Astrocyte of the spinal cord (primary cell): ENCODE measurements at regions not wholly inside any gene's neighbourhood (a gene's known extent, or its start where the extent isn't known, plus 50 kb on each side); places are given as distances from the start of the nearest gene placed in this dataset.
A peak's percentile ranks its signal among the peaks of the same experiment; 100 is the strongest.

Experiments used
- DNase-seq: peaks from one replicate; pipeline ENCODE4 v3.0.0; 2011; ENCODE audit warnings: low read depth, low spot score
- H3K4me3 ChIP-seq: 2 replicates; pipeline ENCODE4 v1.5.1; 2011; ENCODE audit warnings: low read depth, mild to moderate bottlenecking, low read length, moderate library complexity
- in situ Hi-C: cut with HindIII; loops from 2 replicates; pipeline ENCODE4 v1.10.0; 2017; ENCODE audit warnings: low sequenced_read_pairs
- TF ChIP-seq, protein P1 (sequence below): IDR thresholded peaks from 2 replicates; pipeline ENCODE4 v1.5.1; 2012; ENCODE audit warnings: low read depth, mild to moderate bottlenecking, low read length, inconsistent platforms

DNA sequence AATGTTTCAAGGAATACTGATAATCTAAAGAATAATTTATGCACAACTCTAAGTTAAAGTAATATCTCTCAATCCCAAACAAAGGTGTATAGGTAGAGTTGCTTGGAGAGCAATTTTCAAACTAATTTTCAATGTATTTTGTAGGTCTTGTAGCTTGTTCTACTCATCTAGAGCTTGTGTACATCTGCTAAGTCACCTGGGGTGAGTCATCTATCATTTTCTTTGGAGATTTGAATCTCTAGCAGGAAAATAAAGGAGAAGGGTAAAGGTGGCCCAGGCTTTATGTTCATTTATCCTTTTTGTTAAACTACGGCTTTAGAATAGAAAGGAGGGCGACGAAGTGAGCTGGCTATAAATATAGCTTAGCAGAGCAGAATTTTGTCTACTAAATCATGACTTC, 76.8 kb upstream of the THUMPD2 start:
- in situ Hi-C loops = no loop called here
- no peak for DNase-seq
- TF ChIP-seq, protein P1, sequence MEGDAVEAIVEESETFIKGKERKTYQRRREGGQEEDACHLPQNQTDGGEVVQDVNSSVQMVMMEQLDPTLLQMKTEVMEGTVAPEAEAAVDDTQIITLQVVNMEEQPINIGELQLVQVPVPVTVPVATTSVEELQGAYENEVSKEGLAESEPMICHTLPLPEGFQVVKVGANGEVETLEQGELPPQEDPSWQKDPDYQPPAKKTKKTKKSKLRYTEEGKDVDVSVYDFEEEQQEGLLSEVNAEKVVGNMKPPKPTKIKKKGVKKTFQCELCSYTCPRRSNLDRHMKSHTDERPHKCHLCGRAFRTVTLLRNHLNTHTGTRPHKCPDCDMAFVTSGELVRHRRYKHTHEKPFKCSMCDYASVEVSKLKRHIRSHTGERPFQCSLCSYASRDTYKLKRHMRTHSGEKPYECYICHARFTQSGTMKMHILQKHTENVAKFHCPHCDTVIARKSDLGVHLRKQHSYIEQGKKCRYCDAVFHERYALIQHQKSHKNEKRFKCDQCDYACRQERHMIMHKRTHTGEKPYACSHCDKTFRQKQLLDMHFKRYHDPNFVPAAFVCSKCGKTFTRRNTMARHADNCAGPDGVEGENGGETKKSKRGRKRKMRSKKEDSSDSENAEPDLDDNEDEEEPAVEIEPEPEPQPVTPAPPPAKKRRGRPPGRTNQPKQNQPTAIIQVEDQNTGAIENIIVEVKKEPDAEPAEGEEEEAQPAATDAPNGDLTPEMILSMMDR = no peak
- H3K4me3 ChIP-seq = no peak overlapping the region

DNA sequence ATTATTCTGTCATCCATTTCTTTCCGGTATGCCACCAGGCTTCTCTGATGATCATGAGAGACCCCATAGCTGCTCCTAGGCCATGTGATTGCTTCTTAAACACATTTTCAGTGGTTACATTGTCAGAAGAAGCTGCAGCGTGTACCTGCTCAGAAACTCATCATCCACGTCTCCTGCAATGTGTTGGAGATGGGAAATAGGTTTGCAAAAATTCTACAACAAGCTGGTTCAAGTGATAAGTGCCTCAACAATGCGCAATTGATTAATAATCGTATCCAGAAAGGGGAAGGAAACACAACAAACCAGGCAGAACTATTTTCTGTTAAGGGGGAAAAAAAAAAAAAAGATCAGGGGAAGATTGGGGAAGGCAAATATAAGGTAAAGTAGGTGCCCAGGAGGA, 75.7 kb upstream of the THUMPD2 start:
- DNase-seq = no peak
- in situ Hi-C loops = no loop called here

DNA sequence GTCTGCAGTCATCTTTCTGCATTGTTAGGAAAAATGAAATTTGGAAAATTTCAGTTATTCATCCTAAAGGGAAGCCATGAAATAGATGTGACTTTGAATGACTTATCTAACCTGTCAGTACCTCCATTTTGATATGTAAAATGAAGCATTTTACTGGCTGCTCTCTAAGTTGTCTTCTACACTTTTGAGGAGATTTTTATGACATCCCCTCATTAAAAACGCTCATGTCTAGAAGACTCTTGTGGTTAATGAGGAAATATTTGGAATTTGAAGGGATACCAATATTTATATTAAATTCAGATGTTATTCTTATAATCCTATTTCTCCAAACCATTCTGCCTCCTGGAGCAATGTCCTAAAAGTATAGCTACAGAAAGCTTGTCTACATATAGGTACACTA, 73.8 kb upstream of the THUMPD2 start:
- DNase-seq = no peak
- in situ Hi-C loops = no loop called here

More for the DNA sequence above, 75.7 kb upstream of the THUMPD2 start:
- H3K4me3 ChIP-seq = no peak overlapping the region
- TF ChIP-seq, protein P1 = no peak

DNA sequence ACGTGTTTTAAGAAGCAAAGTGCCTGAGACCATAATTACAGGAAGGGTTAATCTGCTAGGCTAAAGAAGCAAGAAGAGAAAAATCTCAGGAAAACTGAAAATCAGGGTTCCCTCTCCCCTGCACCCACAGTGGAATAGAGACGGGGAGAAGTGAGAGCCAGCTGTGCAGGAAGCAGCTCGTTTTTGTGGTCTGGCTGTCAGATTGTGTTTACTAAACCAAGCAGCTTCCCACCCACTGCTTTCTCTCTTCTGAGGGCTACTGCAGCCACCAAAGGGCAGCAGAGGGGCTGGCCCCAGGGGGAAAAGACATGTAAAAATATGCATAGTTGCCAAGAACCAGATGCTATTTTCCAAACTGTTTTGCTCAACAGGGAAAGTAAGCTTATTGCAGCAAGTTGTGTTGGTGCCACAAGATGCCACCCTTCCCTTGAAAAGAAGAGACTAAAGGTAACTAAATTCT, 72.6 kb upstream of the THUMPD2 start:
- TF ChIP-seq, protein P1 = peak; percentile 20
- in situ Hi-C loops = no loop called here
- no peak overlapping the region for H3K4me3 ChIP-seq
- peak; percentile 57 for DNase-seq

More for the DNA sequence above, 73.8 kb upstream of the THUMPD2 start:
- no peak overlapping the region for H3K4me3 ChIP-seq
- TF ChIP-seq, protein P1 = no peak

DNA sequence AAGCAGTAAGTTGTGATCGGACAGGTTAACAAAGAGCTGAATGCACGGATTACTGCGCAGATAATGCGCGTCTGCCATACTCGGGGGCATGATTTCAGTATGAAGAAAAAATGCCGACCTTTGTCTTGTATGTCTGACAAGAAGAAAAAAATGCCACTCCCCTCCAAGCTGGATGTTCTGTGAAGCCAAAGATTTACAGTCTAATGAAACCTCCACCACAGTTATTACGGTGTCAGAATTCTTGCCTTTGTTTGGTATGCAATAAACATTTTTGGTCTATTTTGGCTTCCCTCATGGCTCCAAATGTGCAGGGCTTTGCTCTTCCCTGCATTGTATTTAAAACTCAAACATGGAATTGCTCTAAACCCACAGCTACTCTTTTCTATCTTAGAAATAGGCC, 72.2 kb upstream of the THUMPD2 start:
- in situ Hi-C loops = no loop called here
- DNase-seq = no peak
- H3K4me3 ChIP-seq = no peak overlapping the region
- TF ChIP-seq, protein P1 = no peak

DNA sequence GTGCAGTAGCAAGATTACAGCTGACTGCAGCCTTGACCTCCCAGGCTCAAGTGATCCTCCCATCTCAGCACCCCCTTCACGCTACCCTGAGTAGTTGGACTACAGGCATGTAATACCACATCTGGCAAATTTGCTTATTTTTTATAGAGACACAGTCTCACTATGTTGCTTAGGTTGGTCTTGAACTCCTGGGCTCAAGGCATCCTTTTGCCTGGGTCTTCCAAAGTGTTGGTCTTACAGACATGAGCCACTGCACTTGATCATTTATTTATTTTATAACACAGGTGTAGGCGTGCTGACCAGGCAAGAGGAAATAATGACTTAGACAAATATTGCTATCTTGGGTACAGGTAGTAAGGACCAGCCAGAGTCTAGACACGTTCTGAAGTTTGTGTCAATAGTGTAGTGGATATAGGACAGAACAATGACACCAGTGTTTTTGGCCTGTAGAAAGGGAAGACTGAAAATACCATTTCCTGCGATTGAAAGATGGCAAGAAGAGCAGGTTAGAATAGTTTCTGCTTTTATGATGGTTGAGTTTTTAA, 71.0 kb upstream of the THUMPD2 start:
- TF ChIP-seq, protein P1 = no peak
- in situ Hi-C loops = no loop called here
- DNase-seq = no peak
- H3K4me3 ChIP-seq = no peak overlapping the region
